ENCODE measurements at regions not wholly inside any gene's neighbourhood (a gene's known extent, or its start where the extent isn't known, plus 50 kb on each side); places are given as distances from the start of the nearest gene placed in this dataset.

DNA sequence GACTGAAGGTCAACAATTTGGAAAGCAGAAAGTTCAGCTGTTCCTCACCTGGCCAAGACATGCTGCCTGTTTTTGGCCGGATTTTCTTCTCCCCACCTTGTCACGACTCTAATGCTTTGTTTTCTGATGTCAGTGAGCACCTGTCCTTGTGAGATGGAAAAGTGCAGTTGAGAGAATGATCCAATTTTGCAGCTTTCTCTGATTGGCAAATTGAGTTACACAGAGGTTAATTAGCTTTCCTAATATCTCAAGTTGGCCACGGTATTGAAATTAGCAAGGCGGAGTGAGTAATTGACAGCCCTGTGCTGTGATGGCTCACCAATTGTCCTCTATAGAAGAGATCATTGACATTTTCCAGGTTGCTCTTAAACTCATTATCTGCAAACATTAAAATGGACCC, 126.8 kb upstream of the VCX3A start:
- Histone ChIP-seq H3K4me3 (no peak overlapping the region), H3K9me3 (peaks cover 6% of the 10 kb centered on the region), H3K4me1 (no peaks in the 10 kb centered on the region), H3K27me3 (ENCODE audit: insufficient read depth in 3 of 3, low read length in 2 of 3) (no peaks in the 10 kb centered on the region), H3K36me3 (ENCODE audit: insufficient read depth in 1 of 2, low read depth in 1 of 2) (no peaks in the 10 kb centered on the region), H3K27ac (no peak overlapping the region)
- DNase-seq (no peak), ATAC-seq (no peak)
- WGBS, 3 donors, result 73 to 81% (median 80%) methylated on average over 4 of the region's 4 CpGs
- TF ChIP-seq, protein P1, sequence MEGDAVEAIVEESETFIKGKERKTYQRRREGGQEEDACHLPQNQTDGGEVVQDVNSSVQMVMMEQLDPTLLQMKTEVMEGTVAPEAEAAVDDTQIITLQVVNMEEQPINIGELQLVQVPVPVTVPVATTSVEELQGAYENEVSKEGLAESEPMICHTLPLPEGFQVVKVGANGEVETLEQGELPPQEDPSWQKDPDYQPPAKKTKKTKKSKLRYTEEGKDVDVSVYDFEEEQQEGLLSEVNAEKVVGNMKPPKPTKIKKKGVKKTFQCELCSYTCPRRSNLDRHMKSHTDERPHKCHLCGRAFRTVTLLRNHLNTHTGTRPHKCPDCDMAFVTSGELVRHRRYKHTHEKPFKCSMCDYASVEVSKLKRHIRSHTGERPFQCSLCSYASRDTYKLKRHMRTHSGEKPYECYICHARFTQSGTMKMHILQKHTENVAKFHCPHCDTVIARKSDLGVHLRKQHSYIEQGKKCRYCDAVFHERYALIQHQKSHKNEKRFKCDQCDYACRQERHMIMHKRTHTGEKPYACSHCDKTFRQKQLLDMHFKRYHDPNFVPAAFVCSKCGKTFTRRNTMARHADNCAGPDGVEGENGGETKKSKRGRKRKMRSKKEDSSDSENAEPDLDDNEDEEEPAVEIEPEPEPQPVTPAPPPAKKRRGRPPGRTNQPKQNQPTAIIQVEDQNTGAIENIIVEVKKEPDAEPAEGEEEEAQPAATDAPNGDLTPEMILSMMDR (IDR thresholded peaks at IDR 0.05), result no peak
- intact Hi-C loops (cut with DNase I), result no loop called here

DNA sequence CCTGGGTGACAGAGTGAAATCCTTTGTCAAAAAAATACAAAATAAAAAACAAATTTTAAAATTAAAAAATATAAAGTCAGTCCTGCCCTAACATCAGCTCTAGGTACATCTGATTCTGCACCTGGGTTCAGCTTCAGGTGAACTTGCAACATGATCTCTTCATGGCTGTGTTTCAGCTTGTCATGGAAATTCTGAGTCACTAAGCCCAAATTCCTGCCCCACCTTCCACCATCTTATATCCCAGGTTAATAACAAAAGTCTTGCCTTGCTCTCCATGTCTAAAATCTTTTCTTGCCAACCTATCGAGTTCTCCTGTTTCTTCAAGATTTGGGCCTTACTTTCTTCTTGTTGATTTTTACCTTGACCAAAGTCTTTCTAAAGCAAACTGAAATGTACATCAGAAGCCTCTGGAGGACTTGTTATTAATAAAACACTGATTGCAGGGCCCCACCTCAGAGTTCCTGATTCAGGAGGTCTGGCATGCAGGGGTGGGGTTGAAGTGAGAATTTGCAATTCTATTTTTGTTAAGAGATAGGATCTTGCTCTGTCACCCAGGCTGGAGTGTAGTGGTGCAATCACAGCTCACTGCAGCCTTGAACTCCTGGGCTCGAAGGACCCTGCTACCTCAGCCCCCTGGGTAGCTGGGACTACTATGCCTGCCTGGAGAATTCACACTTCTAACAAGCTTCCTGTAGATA, 125.8 kb upstream of the VCX3A start:
- Histone ChIP-seq H3K9me3 (peaks cover 6% of the 10 kb centered on the region), H3K4me1 (no peaks in the 10 kb centered on the region), H3K36me3 (ENCODE audit: insufficient read depth in 1 of 2, low read depth in 1 of 2) (no peaks in the 10 kb centered on the region), H3K27ac (no peak overlapping the region), H3K27me3 (ENCODE audit: insufficient read depth in 3 of 3, low read length in 2 of 3) (no peaks in the 10 kb centered on the region), H3K4me3 (no peak overlapping the region)
- 76 to 91% (median 86%) methylated on average over 1 to 2 of the region's 2 CpGs for WGBS, 3 donors
- no peak for DNase-seq
- intact Hi-C loops (cut with DNase I), result no loop called here
- ATAC-seq, result no peak
- TF ChIP-seq, protein P1 (IDR thresholded peaks at IDR 0.05), result no peak

DNA sequence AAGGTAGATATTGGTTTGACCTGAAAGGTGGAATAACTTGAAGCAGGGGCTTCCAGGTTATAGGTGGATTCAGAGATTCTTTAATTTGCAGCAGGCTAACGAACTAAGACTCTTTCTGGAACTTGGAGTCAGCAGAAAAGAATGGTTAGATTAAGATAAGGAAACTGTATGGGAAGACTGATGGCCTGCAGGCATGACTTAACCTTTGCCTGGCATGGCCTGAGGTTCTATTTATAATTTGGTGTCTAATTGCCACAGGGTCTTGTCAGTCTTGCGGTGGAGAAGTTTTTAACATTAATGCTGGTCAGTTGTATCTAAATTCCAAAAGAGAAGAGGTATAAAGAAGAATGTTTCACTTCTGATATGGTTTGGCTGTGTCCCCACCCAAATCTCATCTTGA, 110.3 kb upstream of the VCX3A start:
- WGBS, 3 donors, result 63 to 79% (median 78%) methylated on average over 2 of the region's 2 CpGs
- ATAC-seq, result no peak

DNA sequence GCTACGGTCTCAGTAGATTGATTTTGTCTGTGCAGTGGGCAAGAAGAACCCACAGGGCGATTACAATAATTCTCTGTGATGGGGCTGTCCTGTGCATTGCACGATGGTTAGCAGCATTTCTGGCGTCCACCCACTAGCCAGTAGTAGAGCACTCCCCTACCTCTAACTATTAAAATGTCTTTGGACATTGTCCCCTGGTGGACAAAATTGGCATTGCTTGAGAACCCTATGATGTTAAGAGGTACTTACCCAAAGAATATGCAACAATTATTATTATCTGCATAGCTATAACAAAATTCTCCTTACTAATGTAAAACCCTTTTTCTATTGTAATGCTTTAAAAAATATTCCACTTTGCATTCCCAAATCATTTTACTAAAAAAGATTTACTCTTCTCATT, 109.5 kb upstream of the VCX3A start:
- WGBS, 3 donors, result 85 to 90% (median 89%) methylated on average over 4 of the region's 4 CpGs
- no peaks in the 10 kb centered on the region for H3K27me3 ChIP-seq (ENCODE audit: insufficient read depth in 3 of 3, low read length in 2 of 3)
- intact Hi-C loops (cut with DNase I), result no loop called here
- no peak for DNase-seq
- no peaks in the 10 kb centered on the region for H3K36me3 ChIP-seq (ENCODE audit: insufficient read depth in 1 of 2, low read depth in 1 of 2)
- H3K27ac ChIP-seq, result no peak overlapping the region
- no peak for ATAC-seq
- H3K9me3 ChIP-seq, result peaks cover 4% of the 10 kb centered on the region
- TF ChIP-seq, protein P1 (IDR thresholded peaks at IDR 0.05), result no peak
- no peak overlapping the region for H3K4me3 ChIP-seq
- H3K4me1 ChIP-seq, result no peaks in the 10 kb centered on the region

More for the DNA sequence above, 110.3 kb upstream of the VCX3A start:
- H3K36me3 ChIP-seq (ENCODE audit: insufficient read depth in 1 of 2, low read depth in 1 of 2), result no peaks in the 10 kb centered on the region
- TF ChIP-seq, protein P1 (IDR thresholded peaks at IDR 0.05), result no peak
- H3K27ac ChIP-seq, result no peak overlapping the region
- H3K4me3 ChIP-seq, result no peak overlapping the region
- no peaks in the 10 kb centered on the region for H3K27me3 ChIP-seq (ENCODE audit: insufficient read depth in 3 of 3, low read length in 2 of 3)
- H3K9me3 ChIP-seq, result peaks cover 4% of the 10 kb centered on the region
- H3K4me1 ChIP-seq, result no peaks in the 10 kb centered on the region
- intact Hi-C loops (cut with DNase I), result no loop called here
- no peak for DNase-seq

DNA sequence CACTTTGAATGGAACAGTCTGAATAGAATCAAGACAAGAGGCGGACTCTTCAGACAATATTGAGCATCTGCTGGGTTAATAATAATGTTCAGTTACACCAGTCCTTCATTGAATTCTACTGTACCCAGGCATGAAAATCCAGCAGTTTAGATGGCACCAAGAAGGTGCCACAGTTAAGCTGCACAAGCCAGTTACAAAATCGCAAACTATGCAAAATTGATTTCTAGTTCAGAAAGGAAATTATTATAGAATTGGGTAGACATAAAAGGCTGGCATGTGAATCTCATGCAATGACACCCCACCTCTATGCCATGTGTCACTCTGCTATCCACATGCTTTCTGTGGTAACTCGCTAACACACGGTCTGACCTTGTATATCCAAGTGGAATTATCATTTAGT, 105.8 kb upstream of the VCX3A start:
- no peaks in the 10 kb centered on the region for H3K4me1 ChIP-seq
- H3K36me3 ChIP-seq (ENCODE audit: insufficient read depth in 1 of 2, low read depth in 1 of 2), result no peaks in the 10 kb centered on the region
- no peak overlapping the region for H3K4me3 ChIP-seq
- no peaks in the 10 kb centered on the region for H3K27me3 ChIP-seq (ENCODE audit: insufficient read depth in 3 of 3, low read length in 2 of 3)
- TF ChIP-seq, protein P1 (IDR thresholded peaks at IDR 0.05), result no peak
- no peak for DNase-seq
- WGBS, 3 donors, result 84 to 92% (median 85%) methylated on average over 4 of the region's 4 CpGs
- intact Hi-C loops (cut with DNase I), result no loop called here
- ATAC-seq, result no peak
- no peak overlapping the region for H3K27ac ChIP-seq
- peaks cover 4% of the 10 kb centered on the region for H3K9me3 ChIP-seq
